HepG2 (cell line): ENCODE measurements at regions not wholly inside any gene's neighbourhood (a gene's known extent, or its start where the extent isn't known, plus 50 kb on each side); places are given as distances from the start of the nearest gene placed in this dataset.

ENCODE experiments used
- DNMT1 ChIP-seq: sonication (generic); formaldehyde crosslinking; IDR thresholded peaks from 2 replicates; pipeline ENCODE4 v1.5.1; 2020; ENCODE audit warnings: mild to moderate bottlenecking, missing genetic modification reagents
- HDAC1 ChIP-seq: sonication (generic); formaldehyde crosslinking; IDR thresholded peaks from 2 replicates; pipeline ENCODE4 v1.5.1; 2020; ENCODE audit warnings: mild to moderate bottlenecking, missing genetic modification reagents
- JDP2 ChIP-seq: sonication (generic); formaldehyde crosslinking; IDR thresholded peaks from 2 replicates; pipeline ENCODE4 v1.8.1; 2022; ENCODE audit warnings: missing genetic modification reagents, borderline replicate concordance
- MEF2D ChIP-seq: sonication (generic); formaldehyde crosslinking; IDR thresholded peaks from 2 replicates; pipeline ENCODE4 v1.5.1; 2020; ENCODE audit warnings: mild to moderate bottlenecking, missing genetic modification reagents
- RERE ChIP-seq: IDR thresholded peaks from 2 replicates; pipeline ENCODE4 v1.6.1; 2016; ENCODE audit warnings: low read depth, missing genetic modification reagents, missing compliant biosample characterization
- SIN3B ChIP-seq: fragments of 150-350 bp; IDR thresholded peaks from 2 replicates; pipeline ENCODE4 v1.6.1; 2014; ENCODE audit warnings: low read length
- ZFP1 ChIP-seq: IDR thresholded peaks from 2 replicates; pipeline ENCODE4 v1.6.1; 2016
- ZMYM4 ChIP-seq: sonication (generic); formaldehyde crosslinking; IDR thresholded peaks from 2 replicates; pipeline ENCODE4 v1.8.1; 2023; ENCODE audit warnings: mild to moderate bottlenecking, missing genetic modification reagents
- ZNF704 ChIP-seq: sonication (generic); formaldehyde crosslinking; IDR thresholded peaks from 2 replicates; pipeline ENCODE4 v1.8.1; 2023; ENCODE audit warnings: mild to moderate bottlenecking, inconsistent platforms, moderate library complexity, missing genetic modification reagents, borderline replicate concordance
- TF ChIP-seq, protein P1 (sequence below): sonication (generic); formaldehyde crosslinking; IDR thresholded peaks from 2 replicates; pipeline ENCODE4 v1.4.0; 2020; ENCODE audit warnings: mild to moderate bottlenecking, missing genetic modification reagents, borderline replicate concordance
- TF ChIP-seq, protein P2 (sequence below): sonication (generic); formaldehyde crosslinking; IDR thresholded peaks from 2 replicates; pipeline ENCODE4 v1.4.0; 2020; ENCODE audit warnings: missing genetic modification reagents

DNA sequence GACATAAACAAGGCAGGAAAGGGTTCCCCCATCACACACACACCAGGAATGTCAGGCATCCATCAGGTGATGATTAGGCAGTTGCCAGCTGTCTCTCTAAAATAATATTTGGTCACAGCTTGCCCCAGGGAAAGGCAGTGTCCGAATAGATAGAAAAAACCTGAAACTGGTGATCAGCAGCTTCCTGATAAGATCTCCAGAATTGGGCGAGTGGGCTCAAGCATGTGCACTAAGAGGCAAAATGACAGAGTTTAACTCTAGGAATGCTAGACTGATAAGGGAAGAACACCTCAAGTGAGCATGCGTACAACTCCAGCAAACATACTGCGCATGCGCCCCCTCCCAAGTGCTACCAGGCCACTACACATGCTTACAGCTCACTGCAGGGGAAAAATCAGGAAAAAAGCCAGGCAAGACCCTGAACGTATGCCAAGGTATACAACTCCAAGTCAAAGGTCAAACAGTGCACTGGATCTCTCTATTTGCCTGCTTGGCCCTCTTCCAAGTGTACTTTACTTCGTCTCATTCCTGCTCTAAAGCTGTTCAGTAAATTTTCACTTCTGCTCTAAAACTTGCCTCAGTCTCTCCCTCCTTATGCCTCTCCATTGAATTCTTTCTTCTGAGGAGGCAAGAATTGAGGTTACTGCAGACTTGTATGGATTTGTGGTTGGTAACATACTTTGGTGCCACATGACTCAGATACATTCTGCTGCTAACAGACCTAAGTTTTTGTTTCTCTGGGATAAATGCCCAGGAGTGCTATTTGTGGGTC, 73.5 kb upstream of the VASH1 start (continued):
- TF ChIP-seq, protein P1, sequence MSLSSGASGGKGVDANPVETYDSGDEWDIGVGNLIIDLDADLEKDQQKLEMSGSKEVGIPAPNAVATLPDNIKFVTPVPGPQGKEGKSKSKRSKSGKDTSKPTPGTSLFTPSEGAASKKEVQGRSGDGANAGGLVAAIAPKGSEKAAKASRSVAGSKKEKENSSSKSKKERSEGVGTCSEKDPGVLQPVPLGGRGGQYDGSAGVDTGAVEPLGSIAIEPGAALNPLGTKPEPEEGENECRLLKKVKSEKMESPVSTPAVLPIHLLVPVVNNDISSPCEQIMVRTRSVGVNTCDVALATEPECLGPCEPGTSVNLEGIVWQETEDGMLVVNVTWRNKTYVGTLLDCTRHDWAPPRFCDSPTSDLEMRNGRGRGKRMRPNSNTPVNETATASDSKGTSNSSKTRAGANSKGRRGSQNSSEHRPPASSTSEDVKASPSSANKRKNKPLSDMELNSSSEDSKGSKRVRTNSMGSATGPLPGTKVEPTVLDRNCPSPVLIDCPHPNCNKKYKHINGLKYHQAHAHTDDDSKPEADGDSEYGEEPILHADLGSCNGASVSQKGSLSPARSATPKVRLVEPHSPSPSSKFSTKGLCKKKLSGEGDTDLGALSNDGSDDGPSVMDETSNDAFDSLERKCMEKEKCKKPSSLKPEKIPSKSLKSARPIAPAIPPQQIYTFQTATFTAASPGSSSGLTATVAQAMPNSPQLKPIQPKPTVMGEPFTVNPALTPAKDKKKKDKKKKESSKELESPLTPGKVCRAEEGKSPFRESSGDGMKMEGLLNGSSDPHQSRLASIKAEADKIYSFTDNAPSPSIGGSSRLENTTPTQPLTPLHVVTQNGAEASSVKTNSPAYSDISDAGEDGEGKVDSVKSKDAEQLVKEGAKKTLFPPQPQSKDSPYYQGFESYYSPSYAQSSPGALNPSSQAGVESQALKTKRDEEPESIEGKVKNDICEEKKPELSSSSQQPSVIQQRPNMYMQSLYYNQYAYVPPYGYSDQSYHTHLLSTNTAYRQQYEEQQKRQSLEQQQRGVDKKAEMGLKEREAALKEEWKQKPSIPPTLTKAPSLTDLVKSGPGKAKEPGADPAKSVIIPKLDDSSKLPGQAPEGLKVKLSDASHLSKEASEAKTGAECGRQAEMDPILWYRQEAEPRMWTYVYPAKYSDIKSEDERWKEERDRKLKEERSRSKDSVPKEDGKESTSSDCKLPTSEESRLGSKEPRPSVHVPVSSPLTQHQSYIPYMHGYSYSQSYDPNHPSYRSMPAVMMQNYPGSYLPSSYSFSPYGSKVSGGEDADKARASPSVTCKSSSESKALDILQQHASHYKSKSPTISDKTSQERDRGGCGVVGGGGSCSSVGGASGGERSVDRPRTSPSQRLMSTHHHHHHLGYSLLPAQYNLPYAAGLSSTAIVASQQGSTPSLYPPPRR (CRISPR knock-in tag): peak; percentile 84
- TF ChIP-seq, protein P2, sequence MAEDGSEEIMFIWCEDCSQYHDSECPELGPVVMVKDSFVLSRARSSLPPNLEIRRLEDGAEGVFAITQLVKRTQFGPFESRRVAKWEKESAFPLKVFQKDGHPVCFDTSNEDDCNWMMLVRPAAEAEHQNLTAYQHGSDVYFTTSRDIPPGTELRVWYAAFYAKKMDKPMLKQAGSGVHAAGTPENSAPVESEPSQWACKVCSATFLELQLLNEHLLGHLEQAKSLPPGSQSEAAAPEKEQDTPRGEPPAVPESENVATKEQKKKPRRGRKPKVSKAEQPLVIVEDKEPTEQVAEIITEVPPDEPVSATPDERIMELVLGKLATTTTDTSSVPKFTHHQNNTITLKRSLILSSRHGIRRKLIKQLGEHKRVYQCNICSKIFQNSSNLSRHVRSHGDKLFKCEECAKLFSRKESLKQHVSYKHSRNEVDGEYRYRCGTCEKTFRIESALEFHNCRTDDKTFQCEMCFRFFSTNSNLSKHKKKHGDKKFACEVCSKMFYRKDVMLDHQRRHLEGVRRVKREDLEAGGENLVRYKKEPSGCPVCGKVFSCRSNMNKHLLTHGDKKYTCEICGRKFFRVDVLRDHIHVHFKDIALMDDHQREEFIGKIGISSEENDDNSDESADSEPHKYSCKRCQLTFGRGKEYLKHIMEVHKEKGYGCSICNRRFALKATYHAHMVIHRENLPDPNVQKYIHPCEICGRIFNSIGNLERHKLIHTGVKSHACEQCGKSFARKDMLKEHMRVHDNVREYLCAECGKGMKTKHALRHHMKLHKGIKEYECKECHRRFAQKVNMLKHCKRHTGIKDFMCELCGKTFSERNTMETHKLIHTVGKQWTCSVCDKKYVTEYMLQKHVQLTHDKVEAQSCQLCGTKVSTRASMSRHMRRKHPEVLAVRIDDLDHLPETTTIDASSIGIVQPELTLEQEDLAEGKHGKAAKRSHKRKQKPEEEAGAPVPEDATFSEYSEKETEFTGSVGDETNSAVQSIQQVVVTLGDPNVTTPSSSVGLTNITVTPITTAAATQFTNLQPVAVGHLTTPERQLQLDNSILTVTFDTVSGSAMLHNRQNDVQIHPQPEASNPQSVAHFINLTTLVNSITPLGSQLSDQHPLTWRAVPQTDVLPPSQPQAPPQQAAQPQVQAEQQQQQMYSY (CRISPR knock-in tag): 0 out of 2 replicates have a peak, but pooled peaks have one; percentile 37
- no peak for TF ChIP-seq JDP2 (CRISPR knock-in tag)
- no peak for TF ChIP-seq DNMT1
- no peak for TF ChIP-seq SIN3B
- TF ChIP-seq MEF2D (CRISPR knock-in tag): peak; percentile 41; the same call in 1 of the 2 replicates
- 0 out of 2 replicates have a peak, but pooled peaks have one; percentile 37 for TF ChIP-seq ZFP1 (CRISPR knock-in tag)
- TF ChIP-seq HDAC1 (CRISPR knock-in tag): no peak
- peak; percentile 91 for TF ChIP-seq ZMYM4 (CRISPR knock-in tag)
- no peak for TF ChIP-seq ZNF704 (CRISPR knock-in tag)
- peak; percentile 44; the same call in 1 of the 2 replicates for TF ChIP-seq RERE
